RWPE2 (cell line): ENCODE measurements at regions not wholly inside any gene's neighbourhood (a gene's known extent, or its start where the extent isn't known, plus 50 kb on each side); places are given as distances from the start of the nearest gene placed in this dataset.
A peak's percentile ranks its signal among the peaks of the same experiment; 100 is the strongest.

Experiments
- ATAC-seq: fragments of 200-7000 bp; cut with Tn5 transposase; 3 replicates; pipeline ENCODE4 v1.9.1; 2021; ENCODE audit warnings: low read depth
- DNase-seq: peaks from one replicate; pipeline ENCODE4 v3.0.0-alpha.2; 2020; ENCODE audit warnings: low spot score
- H3K27ac ChIP-seq: fragments of 450-650 bp; 2 replicates; pipeline ENCODE4 v1.5.1; 2017; ENCODE audit warnings: mild to moderate bottlenecking; ENCODE audit not compliant: poor library complexity, severe bottlenecking
- H3K27me3 ChIP-seq: fragments of 250-450 bp; sonication (Bioruptor Pico); 2 replicates; pipeline ENCODE4 v1.5.1; 2021; ENCODE audit warnings: mild to moderate bottlenecking, moderate library complexity; ENCODE audit not compliant: insufficient read depth, poor library complexity, severe bottlenecking
- H3K36me3 ChIP-seq: fragments of 250-450 bp; sonication (Bioruptor Pico); 2 replicates; pipeline ENCODE4 v1.5.1; 2020; ENCODE audit warnings: low read depth, mild to moderate bottlenecking, moderate library complexity
- H3K4me1 ChIP-seq: fragments of 250-450 bp; sonication (Bioruptor Pico); 2 replicates; pipeline ENCODE4 v1.5.1; 2021; ENCODE audit warnings: mild to moderate bottlenecking, moderate library complexity; ENCODE audit not compliant: insufficient read depth, poor library complexity, severe bottlenecking
- H3K4me3 ChIP-seq: fragments of 250-450 bp; sonication (Bioruptor Pico); 2 replicates; pipeline ENCODE4 v1.5.1; 2021; ENCODE audit warnings: mild to moderate bottlenecking, moderate library complexity; ENCODE audit not compliant: severe bottlenecking
- H3K9me3 ChIP-seq: fragments of 250-450 bp; sonication (Bioruptor Pico); 2 replicates; pipeline ENCODE4 v1.5.1; 2021; ENCODE audit warnings: mild to moderate bottlenecking, moderate library complexity; ENCODE audit not compliant: severe bottlenecking
- TF ChIP-seq, protein P1 (sequence below): fragments of 450-650 bp; IDR thresholded peaks from one replicate; pipeline ENCODE4 v1.5.1; 2017; ENCODE audit warnings: mild to moderate bottlenecking, moderate library complexity; ENCODE audit not compliant: poor library complexity, severe bottlenecking

DNA sequence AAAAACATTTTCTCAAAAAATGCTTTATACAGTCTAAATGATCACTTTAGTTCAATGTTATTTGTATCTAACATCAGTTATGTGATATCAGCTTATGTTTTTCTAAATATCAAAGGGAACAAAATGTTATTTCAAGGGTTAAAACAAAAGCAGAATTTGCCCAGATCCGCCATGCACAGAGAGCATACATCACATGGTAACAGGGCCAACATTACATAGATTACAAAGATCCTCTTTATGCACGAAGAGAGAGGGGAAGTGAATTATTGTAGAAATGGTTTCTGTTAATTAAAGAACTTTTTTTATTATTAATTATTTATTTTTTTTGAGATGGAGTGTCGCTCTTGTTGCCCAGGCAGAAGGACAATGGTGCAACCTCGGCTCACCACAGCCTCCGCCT, 100.8 kb upstream of the MME start:
- no peak for ATAC-seq

DNA sequence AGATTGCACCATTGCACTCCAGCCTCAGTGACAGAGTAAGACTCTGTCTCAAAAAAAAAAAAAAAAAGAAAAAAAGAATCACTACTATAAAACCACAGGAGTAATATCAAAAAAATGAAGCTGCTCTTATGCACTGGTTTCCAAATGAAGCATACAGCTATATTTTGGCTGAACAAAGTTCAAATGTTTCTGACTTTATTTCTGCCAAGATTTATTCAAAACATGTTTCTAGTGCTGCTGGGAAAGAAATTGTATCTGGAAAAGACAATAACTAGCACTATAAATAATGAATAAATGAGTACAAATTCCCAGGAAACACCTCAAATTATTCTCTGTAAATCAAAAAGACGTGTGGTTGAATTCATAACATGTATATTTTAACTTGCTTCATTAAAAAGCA, 102.5 kb upstream of the MME start:
- Histone ChIP-seq H3K27ac (no peak overlapping the region), H3K4me1 (peaks cover 10% of the 10 kb centered on the region), H3K4me3 (no peak overlapping the region), H3K9me3 (no peaks in the 10 kb centered on the region), H3K27me3 (no peaks in the 10 kb centered on the region), H3K36me3 (no peaks in the 10 kb centered on the region)
- TF ChIP-seq, protein P1, sequence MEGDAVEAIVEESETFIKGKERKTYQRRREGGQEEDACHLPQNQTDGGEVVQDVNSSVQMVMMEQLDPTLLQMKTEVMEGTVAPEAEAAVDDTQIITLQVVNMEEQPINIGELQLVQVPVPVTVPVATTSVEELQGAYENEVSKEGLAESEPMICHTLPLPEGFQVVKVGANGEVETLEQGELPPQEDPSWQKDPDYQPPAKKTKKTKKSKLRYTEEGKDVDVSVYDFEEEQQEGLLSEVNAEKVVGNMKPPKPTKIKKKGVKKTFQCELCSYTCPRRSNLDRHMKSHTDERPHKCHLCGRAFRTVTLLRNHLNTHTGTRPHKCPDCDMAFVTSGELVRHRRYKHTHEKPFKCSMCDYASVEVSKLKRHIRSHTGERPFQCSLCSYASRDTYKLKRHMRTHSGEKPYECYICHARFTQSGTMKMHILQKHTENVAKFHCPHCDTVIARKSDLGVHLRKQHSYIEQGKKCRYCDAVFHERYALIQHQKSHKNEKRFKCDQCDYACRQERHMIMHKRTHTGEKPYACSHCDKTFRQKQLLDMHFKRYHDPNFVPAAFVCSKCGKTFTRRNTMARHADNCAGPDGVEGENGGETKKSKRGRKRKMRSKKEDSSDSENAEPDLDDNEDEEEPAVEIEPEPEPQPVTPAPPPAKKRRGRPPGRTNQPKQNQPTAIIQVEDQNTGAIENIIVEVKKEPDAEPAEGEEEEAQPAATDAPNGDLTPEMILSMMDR, result no peak
- ATAC-seq (no peak), DNase-seq (no peak)

More for the DNA sequence above, 100.8 kb upstream of the MME start:
- Histone ChIP-seq H3K27ac (no peak overlapping the region), H3K36me3 (no peaks in the 10 kb centered on the region), H3K9me3 (no peaks in the 10 kb centered on the region), H3K4me1 (no peaks in the 10 kb centered on the region), H3K4me3 (no peak overlapping the region), H3K27me3 (no peaks in the 10 kb centered on the region)
- DNase-seq, result no peak
- TF ChIP-seq, protein P1, result no peak

DNA sequence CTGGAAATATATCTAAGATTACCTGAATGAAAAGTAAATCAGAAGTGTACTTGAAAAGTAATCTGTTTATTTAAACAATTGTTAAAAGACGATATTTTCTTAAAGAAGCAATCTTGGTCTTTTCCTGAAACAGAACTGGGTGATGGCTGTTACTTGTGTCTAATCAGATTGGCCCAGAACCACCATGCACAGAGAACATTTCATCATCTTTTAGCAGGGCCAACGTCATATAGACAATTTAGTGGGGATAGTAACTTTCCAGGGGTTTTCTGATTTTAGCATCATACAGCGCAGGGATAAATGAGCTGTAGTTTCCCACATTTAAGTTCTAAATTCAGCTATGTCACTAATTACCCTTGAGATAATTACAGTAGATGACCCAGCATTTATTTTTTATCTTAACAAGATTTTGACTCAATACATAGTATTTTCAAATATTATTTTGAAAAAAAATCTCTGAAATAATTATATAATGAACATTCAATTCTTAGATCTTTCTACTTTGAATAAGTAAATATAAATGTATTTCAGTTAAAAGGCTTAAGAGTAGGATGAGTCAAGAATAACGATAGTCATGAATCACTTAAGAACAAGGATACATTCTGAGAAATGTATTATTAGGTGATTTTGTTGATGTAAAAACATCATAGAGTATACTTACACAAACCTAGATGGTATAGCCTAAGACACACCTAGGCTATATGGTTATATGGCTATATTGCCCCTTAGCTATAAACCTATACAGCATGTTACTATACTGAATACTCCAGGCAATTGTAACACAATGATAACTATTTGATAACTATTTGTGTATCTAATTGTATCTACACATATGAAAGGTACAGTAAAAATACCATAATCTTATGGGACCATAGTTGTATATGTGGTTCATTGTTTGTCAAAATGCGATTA, 103.8 kb upstream of the MME start:
- ATAC-seq (no peak), DNase-seq (no peak)
- H3K27me3 ChIP-seq, result no peaks in the 10 kb centered on the region
- peak overlapping the region; percentile 5 for H3K27ac ChIP-seq
- no peaks in the 10 kb centered on the region for H3K36me3 ChIP-seq
- peaks cover 22% of the 10 kb centered on the region for H3K4me1 ChIP-seq
- H3K4me3 ChIP-seq, result no peak overlapping the region
- TF ChIP-seq, protein P1, result no peak
- no peaks in the 10 kb centered on the region for H3K9me3 ChIP-seq

DNA sequence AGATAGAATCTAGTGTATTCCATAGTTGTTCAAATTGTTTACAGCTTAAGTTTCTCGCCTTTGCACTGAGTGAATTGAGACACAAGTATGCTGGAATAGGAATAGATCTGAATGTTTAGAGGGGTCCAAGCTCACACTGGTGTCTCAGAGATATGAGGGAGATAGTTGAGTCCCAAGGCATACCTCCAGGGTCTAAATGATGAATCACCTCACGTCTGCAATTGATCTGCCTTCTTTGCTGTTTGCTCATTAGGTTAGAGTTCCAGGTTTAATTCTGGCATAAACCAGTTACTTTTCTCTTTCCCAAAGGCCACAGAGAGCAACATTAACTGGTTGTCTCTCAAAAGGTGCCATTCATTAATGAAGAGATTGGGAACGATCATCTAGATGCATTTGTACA, 106.3 kb upstream of the MME start:
- ATAC-seq, result no peak
- H3K4me1 ChIP-seq, result peaks cover 33% of the 10 kb centered on the region
- no peaks in the 10 kb centered on the region for H3K27me3 ChIP-seq
- H3K27ac ChIP-seq, result peak overlapping the region; percentile 97
- no peak overlapping the region for H3K4me3 ChIP-seq
- no peaks in the 10 kb centered on the region for H3K9me3 ChIP-seq
- H3K36me3 ChIP-seq, result no peaks in the 10 kb centered on the region
- no peak for DNase-seq
- TF ChIP-seq, protein P1, result no peak

DNA sequence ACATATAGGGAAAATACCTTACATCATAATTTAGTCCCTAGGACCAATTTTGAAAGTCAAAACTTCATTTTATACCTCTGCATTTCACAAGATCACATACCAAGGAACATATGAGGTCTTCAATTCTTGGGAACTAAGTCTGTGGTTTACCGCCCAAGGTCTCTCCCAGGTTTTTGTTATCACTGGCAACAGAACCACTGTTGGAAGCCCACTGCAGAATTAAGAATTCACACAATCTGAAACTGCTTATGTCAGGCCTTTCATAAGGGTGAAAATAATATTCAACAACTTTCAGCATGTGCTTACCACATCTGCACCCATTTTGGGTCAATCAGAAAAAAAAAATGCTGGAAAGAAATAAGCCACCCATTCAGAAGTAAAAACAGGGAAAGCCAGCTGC, 107.2 kb upstream of the MME start:
- H3K4me3 ChIP-seq, result no peak overlapping the region
- H3K27ac ChIP-seq, result peak overlapping the region; percentile 97
- H3K27me3 ChIP-seq, result no peaks in the 10 kb centered on the region
- no peaks in the 10 kb centered on the region for H3K36me3 ChIP-seq
- ATAC-seq (no peak), DNase-seq (no peak)
- peaks cover 33% of the 10 kb centered on the region for H3K4me1 ChIP-seq
- TF ChIP-seq, protein P1, result no peak
- no peaks in the 10 kb centered on the region for H3K9me3 ChIP-seq
